Panc1 (cell line): ENCODE measurements at regions not wholly inside any gene's neighbourhood (a gene's known extent, or its start where the extent isn't known, plus 50 kb on each side); places are given as distances from the start of the nearest gene placed in this dataset.

Source experiments
- POLR2AphosphoS5 ChIP-seq: IDR thresholded peaks from 2 replicates; pipeline ENCODE4 v1.6.1; 2012; ENCODE audit warnings: mild to moderate bottlenecking, low read depth, low read length, moderate library complexity
- TF ChIP-seq, protein P1 (sequence below): fragments of 450-650 bp; IDR thresholded peaks from 2 replicates; pipeline ENCODE4 v1.5.1; 2017; ENCODE audit warnings: mild to moderate bottlenecking
- TF ChIP-seq, protein P2 (sequence below), 2 experiments: IDR thresholded peaks; 2 replicates each; pipeline ENCODE4 v1.6.1; 2011 to 2012; ENCODE audit warnings: low read depth in 2 of 2, control low read depth in 1 of 2, low read length in 1 of 2, mild to moderate bottlenecking in 1 of 2, moderate library complexity in 1 of 2; ENCODE audit not compliant: insufficient read depth in 1 of 2

DNA sequence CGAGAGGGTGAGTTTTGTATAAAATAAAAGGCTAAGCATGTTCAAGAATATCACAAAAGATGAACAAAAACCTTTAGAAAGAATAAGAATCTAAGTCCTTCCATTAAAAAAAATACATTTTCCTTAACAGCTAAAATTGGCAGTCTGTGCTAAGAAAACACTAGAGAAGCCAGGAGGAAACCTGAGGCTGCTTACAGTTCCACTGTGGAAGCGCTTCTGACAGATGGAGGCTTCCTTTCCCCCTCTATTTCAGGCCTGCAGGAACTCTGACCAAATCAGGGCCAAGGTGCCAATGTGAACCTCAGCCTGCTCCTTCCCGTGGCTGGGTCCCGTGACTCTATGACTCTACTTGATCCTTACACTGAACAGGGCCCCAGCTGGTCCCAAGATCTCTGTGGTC, 108.1 kb upstream of the ARHGAP28 start:
- TF ChIP-seq, protein P1, sequence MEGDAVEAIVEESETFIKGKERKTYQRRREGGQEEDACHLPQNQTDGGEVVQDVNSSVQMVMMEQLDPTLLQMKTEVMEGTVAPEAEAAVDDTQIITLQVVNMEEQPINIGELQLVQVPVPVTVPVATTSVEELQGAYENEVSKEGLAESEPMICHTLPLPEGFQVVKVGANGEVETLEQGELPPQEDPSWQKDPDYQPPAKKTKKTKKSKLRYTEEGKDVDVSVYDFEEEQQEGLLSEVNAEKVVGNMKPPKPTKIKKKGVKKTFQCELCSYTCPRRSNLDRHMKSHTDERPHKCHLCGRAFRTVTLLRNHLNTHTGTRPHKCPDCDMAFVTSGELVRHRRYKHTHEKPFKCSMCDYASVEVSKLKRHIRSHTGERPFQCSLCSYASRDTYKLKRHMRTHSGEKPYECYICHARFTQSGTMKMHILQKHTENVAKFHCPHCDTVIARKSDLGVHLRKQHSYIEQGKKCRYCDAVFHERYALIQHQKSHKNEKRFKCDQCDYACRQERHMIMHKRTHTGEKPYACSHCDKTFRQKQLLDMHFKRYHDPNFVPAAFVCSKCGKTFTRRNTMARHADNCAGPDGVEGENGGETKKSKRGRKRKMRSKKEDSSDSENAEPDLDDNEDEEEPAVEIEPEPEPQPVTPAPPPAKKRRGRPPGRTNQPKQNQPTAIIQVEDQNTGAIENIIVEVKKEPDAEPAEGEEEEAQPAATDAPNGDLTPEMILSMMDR: no peak
- TF ChIP-seq, protein P2, sequence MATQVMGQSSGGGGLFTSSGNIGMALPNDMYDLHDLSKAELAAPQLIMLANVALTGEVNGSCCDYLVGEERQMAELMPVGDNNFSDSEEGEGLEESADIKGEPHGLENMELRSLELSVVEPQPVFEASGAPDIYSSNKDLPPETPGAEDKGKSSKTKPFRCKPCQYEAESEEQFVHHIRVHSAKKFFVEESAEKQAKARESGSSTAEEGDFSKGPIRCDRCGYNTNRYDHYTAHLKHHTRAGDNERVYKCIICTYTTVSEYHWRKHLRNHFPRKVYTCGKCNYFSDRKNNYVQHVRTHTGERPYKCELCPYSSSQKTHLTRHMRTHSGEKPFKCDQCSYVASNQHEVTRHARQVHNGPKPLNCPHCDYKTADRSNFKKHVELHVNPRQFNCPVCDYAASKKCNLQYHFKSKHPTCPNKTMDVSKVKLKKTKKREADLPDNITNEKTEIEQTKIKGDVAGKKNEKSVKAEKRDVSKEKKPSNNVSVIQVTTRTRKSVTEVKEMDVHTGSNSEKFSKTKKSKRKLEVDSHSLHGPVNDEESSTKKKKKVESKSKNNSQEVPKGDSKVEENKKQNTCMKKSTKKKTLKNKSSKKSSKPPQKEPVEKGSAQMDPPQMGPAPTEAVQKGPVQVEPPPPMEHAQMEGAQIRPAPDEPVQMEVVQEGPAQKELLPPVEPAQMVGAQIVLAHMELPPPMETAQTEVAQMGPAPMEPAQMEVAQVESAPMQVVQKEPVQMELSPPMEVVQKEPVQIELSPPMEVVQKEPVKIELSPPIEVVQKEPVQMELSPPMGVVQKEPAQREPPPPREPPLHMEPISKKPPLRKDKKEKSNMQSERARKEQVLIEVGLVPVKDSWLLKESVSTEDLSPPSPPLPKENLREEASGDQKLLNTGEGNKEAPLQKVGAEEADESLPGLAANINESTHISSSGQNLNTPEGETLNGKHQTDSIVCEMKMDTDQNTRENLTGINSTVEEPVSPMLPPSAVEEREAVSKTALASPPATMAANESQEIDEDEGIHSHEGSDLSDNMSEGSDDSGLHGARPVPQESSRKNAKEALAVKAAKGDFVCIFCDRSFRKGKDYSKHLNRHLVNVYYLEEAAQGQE (IDR thresholded peaks at IDR 0.05; ENCODE audit: insufficient read depth in 1 of 2, low read depth in 2 of 2, low read length in 1 of 2): no peak
- TF ChIP-seq POLR2AphosphoS5: no peak
